Activated B cell treated with CpG ODN at 0.5 μM for 24 hours (primary cell): ENCODE measurements at regions not wholly inside any gene's neighbourhood (a gene's known extent, or its start where the extent isn't known, plus 50 kb on each side); places are given as distances from the start of the nearest gene placed in this dataset.

Experiments
- ATAC-seq: fragments of 200-7000 bp; cut with Tn5 transposase; one replicate; pipeline ENCODE4 v1.10.0; 2021; ENCODE audit warnings: low read depth, mild to moderate bottlenecking, moderate library complexity
- CTCF ChIA-PET: fragments of 350-600 bp; sonication (Branson Sonifier 250); formaldehyde crosslinking; loops from one replicate; lab custom pipeline; 2021; ENCODE audit warnings: antibody characterized with exemption; lab: Charles Lee
- POLR2A ChIA-PET: fragments of 350-600 bp; sonication (Branson Sonifier 250); formaldehyde crosslinking; loops from one replicate; lab custom pipeline; 2021; ENCODE audit warnings: antibody characterized with exemption; lab: Charles Lee
- DNase-seq: peaks from one replicate; pipeline ENCODE4 v3.0.0; 2022
- H3K27ac Mint-ChIP-seq: one replicate; pipeline ENCODE4 v1.8.0; 2020; ENCODE audit warnings: mixed read lengths
- H3K27me3 Mint-ChIP-seq: one replicate; pipeline ENCODE4 v1.8.0; 2021; ENCODE audit warnings: mixed read lengths
- H3K36me3 Mint-ChIP-seq: one replicate; pipeline ENCODE4 v1.8.0; 2021; ENCODE audit warnings: low read depth, mixed read lengths
- H3K4me1 Mint-ChIP-seq: one replicate; pipeline ENCODE4 v1.8.0; 2021; ENCODE audit warnings: mixed read lengths
- H3K4me3 Mint-ChIP-seq: one replicate; pipeline ENCODE4 v1.8.0; 2020; ENCODE audit warnings: mild to moderate bottlenecking, mixed read lengths
- H3K9me3 Mint-ChIP-seq: one replicate; pipeline ENCODE4 v1.8.0; 2020; ENCODE audit warnings: mixed read lengths
- intact Hi-C: fragments of 100-400 bp; cut with micrococcal nuclease; formaldehyde crosslinking; loops from one replicate; pipeline ENCODE4 v1.15.1; 2024
- TF ChIP-seq, protein P1 (sequence below): fragments of 200-600 bp; IDR thresholded peaks from one replicate; pipeline ENCODE4 v1.8.0; 2022; ENCODE audit warnings: antibody characterized with exemption, mild to moderate bottlenecking

DNA sequence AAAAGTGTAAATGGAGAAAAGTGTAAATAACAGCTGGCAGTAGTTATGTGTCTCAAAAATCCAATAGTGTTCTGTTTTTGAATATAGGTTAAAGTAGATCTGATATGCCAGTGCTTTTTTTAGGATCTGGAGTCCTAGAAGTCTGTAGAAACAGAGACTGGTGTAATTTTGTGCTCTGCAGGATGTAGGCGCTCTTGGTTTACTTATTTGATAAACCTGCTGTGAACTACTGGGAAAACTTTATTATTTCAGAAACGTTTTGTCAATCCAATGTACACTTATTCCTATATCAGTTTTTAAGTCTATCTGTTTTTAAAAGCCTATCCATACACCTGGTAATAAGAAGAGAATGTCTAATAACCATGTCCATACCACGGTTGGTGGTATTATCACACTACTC, 530.8 kb upstream of the ZNF804A start:
- no peak for DNase-seq
- H3K27me3 Mint-ChIP-seq, result no peaks in the 10 kb centered on the region
- H3K36me3 Mint-ChIP-seq, result no peaks in the 10 kb centered on the region
- peaks cover 1% of the 10 kb centered on the region for H3K9me3 Mint-ChIP-seq
- intact Hi-C loops, result no loop called here
- POLR2A ChIA-PET, result no interaction called here
- no peak overlapping the region for H3K4me3 Mint-ChIP-seq
- CTCF ChIA-PET, result no interaction called here
- H3K27ac Mint-ChIP-seq, result no peak overlapping the region
- H3K4me1 Mint-ChIP-seq, result no peaks in the 10 kb centered on the region
- ATAC-seq, result no peak
- TF ChIP-seq, protein P1, sequence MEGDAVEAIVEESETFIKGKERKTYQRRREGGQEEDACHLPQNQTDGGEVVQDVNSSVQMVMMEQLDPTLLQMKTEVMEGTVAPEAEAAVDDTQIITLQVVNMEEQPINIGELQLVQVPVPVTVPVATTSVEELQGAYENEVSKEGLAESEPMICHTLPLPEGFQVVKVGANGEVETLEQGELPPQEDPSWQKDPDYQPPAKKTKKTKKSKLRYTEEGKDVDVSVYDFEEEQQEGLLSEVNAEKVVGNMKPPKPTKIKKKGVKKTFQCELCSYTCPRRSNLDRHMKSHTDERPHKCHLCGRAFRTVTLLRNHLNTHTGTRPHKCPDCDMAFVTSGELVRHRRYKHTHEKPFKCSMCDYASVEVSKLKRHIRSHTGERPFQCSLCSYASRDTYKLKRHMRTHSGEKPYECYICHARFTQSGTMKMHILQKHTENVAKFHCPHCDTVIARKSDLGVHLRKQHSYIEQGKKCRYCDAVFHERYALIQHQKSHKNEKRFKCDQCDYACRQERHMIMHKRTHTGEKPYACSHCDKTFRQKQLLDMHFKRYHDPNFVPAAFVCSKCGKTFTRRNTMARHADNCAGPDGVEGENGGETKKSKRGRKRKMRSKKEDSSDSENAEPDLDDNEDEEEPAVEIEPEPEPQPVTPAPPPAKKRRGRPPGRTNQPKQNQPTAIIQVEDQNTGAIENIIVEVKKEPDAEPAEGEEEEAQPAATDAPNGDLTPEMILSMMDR, result no peak

DNA sequence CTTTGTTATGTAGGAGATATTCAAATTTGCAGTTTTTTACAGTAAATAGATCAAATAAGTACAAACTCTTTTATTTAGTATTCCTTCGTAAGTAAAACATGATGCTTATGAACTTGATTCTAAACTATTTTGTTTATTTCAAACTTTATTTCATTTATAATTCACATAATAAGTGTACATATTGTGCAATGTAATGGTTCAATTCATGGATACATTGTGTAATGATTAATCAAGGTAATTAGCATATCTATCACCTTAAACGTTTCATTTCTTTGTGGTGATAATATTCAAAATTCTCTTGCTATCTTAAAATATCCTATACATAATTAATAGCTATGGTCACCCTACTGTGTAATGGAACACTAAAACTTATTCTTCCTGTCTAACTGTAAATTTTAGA, 525.9 kb upstream of the ZNF804A start:
- no peak for ATAC-seq
- ChIA-PET CTCF (no interaction called here), POLR2A (no interaction called here)
- H3K4me1 Mint-ChIP-seq, result no peaks in the 10 kb centered on the region
- DNase-seq, result no peak
- H3K27ac Mint-ChIP-seq, result no peak overlapping the region
- no peak overlapping the region for H3K4me3 Mint-ChIP-seq
- intact Hi-C loops, result no loop called here
- TF ChIP-seq, protein P1, result no peak
- H3K9me3 Mint-ChIP-seq, result no peaks in the 10 kb centered on the region
- no peaks in the 10 kb centered on the region for H3K27me3 Mint-ChIP-seq
- H3K36me3 Mint-ChIP-seq, result no peaks in the 10 kb centered on the region

DNA sequence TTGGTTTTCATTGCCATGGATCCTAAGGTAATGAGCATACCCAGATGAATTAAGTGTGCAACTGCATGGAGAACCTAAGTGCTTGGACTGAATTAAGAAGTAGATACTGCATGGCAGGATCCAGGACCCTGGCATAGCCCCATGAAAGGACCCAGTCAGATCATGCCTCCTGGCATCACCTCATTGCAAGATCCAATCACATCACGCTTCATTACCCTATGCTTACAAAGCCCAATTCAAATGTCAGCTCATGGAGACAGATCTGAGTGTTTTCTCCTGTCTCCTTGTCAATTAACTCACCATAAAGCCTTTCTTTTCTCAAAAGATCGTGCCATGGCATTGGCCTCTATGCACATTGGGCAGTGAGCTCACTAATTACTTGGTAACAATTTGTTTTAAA, 519.8 kb upstream of the ZNF804A start:
- H3K9me3 Mint-ChIP-seq, result no peaks in the 10 kb centered on the region
- no peak overlapping the region for H3K4me3 Mint-ChIP-seq
- H3K27ac Mint-ChIP-seq, result no peak overlapping the region
- CTCF ChIA-PET, result no interaction called here
- ATAC-seq, result no peak
- intact Hi-C loops, result no loop called here
- H3K36me3 Mint-ChIP-seq, result no peaks in the 10 kb centered on the region
- DNase-seq, result no peak
- no peaks in the 10 kb centered on the region for H3K4me1 Mint-ChIP-seq
- POLR2A ChIA-PET, result no interaction called here
- TF ChIP-seq, protein P1, result no peak
- H3K27me3 Mint-ChIP-seq, result no peaks in the 10 kb centered on the region

GRCh38 chr2:184091456-184091855, 506.9 kb upstream of the ZNF804A start:
- ChIA-PET CTCF (no interaction called here), POLR2A (no interaction called here)
- H3K9me3 Mint-ChIP-seq, result peaks cover 5% of the 10 kb centered on the region
- TF ChIP-seq, protein P1, result no peak
- no peak overlapping the region for H3K4me3 Mint-ChIP-seq
- H3K27me3 Mint-ChIP-seq, result no peaks in the 10 kb centered on the region
- no peaks in the 10 kb centered on the region for H3K4me1 Mint-ChIP-seq
- H3K36me3 Mint-ChIP-seq, result no peaks in the 10 kb centered on the region
- intact Hi-C loops, result no loop called here
- DNase-seq (no peak), ATAC-seq (no peak)
- no peak overlapping the region for H3K27ac Mint-ChIP-seq

GRCh38 chr2:184113696-184114403, 484.5 kb upstream of the ZNF804A start:
- ATAC-seq (no peak), DNase-seq (no peak)
- H3K27me3 Mint-ChIP-seq, result no peaks in the 10 kb centered on the region
- ChIA-PET CTCF (no interaction called here), POLR2A (no interaction called here)
- intact Hi-C loops, result no loop called here
- no peaks in the 10 kb centered on the region for H3K9me3 Mint-ChIP-seq
- H3K27ac Mint-ChIP-seq, result no peak overlapping the region
- no peaks in the 10 kb centered on the region for H3K36me3 Mint-ChIP-seq
- H3K4me3 Mint-ChIP-seq, result no peak overlapping the region
- no peaks in the 10 kb centered on the region for H3K4me1 Mint-ChIP-seq
- TF ChIP-seq, protein P1, result no peak
